ENCODE measurements at regions not wholly inside any gene's neighbourhood (a gene's known extent, or its start where the extent isn't known, plus 50 kb on each side); places are given as distances from the start of the nearest gene placed in this dataset.

- peak in 3 of 4 experiments; percentile 47 to 86 (median 62) for TF ChIP-seq CTCF (IDR thresholded peaks at IDR 0.05)
- no peak for TF ChIP-seq POLR2AphosphoS5 (IDR thresholded peaks at IDR 0.05)
Measured at GRCh38 chr19:22545751-22546150, 88.4 kb upstream of the ZNF492 start.
